ENCODE measurements at regions not wholly inside any gene's neighbourhood (a gene's known extent, or its start where the extent isn't known, plus 50 kb on each side); places are given as distances from the start of the nearest gene placed in this dataset.

GRCh38 chr2:18701546-18701945 lies 112.2 kb upstream of the NT5C1B start:
- no peak for DNase-seq

- no peak for DNase-seq
These were observed 101.0 kb upstream of the NT5C1B start for GRCh38 chr2:18690342-18690741.

GRCh38 chr2:18684206-18685038 lies 95.1 kb upstream of the NT5C1B start:
- no peak for DNase-seq

GRCh38 chr2:18682681-18683080 lies 93.3 kb upstream of the NT5C1B start:
- DNase-seq: no peak

- DNase-seq: no peak
These were observed 87.9 kb upstream of the NT5C1B start for GRCh38 chr2:18677280-18677679.

GRCh38 chr2:18674309-18674708 lies 84.9 kb upstream of the NT5C1B start:
- no peak for DNase-seq

GRCh38 chr2:18671363-18671762 lies 82.0 kb upstream of the NT5C1B start:
- DNase-seq: no peak

- no peak for DNase-seq
These were observed 78.9 kb upstream of the NT5C1B start for GRCh38 chr2:18668221-18668620.

- no peak for DNase-seq
These were observed 75.1 kb upstream of the NT5C1B start for GRCh38 chr2:18664421-18664820.

- no peak for DNase-seq
These were observed 74.5 kb upstream of the NT5C1B start for GRCh38 chr2:18663861-18664260.

GRCh38 chr2:18662689-18663088 lies 73.3 kb upstream of the NT5C1B start:
- no peak for DNase-seq

GRCh38 chr2:18659915-18660314 lies 70.5 kb upstream of the NT5C1B start:
- DNase-seq: no peak

- DNase-seq: no peak
These were observed 66.7 kb upstream of the NT5C1B start for GRCh38 chr2:18656048-18656447.

GRCh38 chr2:18651842-18652774 lies 62.7 kb upstream of the NT5C1B start:
- DNase-seq: no peak

- no peak for DNase-seq
These were observed 60.9 kb upstream of the NT5C1B start for GRCh38 chr2:18650221-18650620.

GRCh38 chr2:18649502-18650135 lies 60.2 kb upstream of the NT5C1B start:
- DNase-seq: no peak

- DNase-seq: no peak
These were observed 58.8 kb upstream of the NT5C1B start for GRCh38 chr2:18648161-18648560.

GRCh38 chr2:18647731-18648130 lies 58.4 kb upstream of the NT5C1B start:
- no peak for DNase-seq

GRCh38 chr2:18645315-18645714 lies 55.9 kb upstream of the NT5C1B start:
- DNase-seq: no peak

GRCh38 chr2:18644115-18644462 lies 54.7 kb upstream of the NT5C1B start:
- no peak for DNase-seq

GRCh38 chr2:18643326-18644114 lies 54.2 kb upstream of the NT5C1B start:
- DNase-seq: no peak

- DNase-seq: no peak
These were observed 52.5 kb upstream of the NT5C1B start for GRCh38 chr2:18641823-18642222.
